OCI-LY3 (cell line): ENCODE measurements at regions not wholly inside any gene's neighbourhood (a gene's known extent, or its start where the extent isn't known, plus 50 kb on each side); places are given as distances from the start of the nearest gene placed in this dataset.

Experiments
- CTCF ChIP-seq: fragments of 200-600, 300-600 bp; sonication (generic); IDR thresholded peaks from 2 replicates; pipeline ENCODE4 v1.5.1; 2014; ENCODE audit warnings: antibody characterized with exemption, low read length, low read depth
- EZH2phosphoT487 ChIP-seq: fragments of 200-600 bp; shearing (Covaris generic); IDR thresholded peaks from 2 replicates; pipeline ENCODE4 v1.6.1; 2018; ENCODE audit warnings: antibody characterized with exemption, mixed run types, low read depth

GRCh38 chr5:26482076-26482809 lies 556.1 kb downstream of the CDH9 start:
- no peak for TF ChIP-seq CTCF
- no peak for TF ChIP-seq EZH2phosphoT487
